ENCODE measurements at regions not wholly inside any gene's neighbourhood (a gene's known extent, or its start where the extent isn't known, plus 50 kb on each side); places are given as distances from the start of the nearest gene placed in this dataset.

DNA sequence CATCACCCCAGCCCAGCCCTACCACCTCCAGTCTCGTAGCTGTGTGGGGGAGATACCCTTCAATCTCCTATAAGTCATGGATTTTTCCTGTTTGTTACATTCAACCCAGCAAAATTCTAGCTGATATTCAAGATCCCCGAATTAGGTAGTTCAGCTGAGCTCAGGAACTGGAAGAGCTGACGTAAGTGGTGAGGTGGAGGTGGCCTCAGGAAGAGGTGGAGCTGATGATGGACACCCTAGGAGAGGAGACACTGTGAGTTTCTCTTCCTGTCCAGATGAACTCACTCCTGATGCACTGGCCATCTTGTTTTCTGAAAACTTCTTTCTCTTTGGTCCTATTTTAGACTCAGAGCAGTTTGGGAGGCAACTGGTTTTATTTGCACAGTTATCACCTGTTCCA lies 90.5 kb upstream of the PITRM1 start:
- TF ChIP-seq EZH2 (IDR thresholded peaks at IDR 0.05; ENCODE audit: borderline replicate concordance, low read depth, low read length, severe bottlenecking) (no peak), POLR2A (IDR thresholded peaks at IDR 0.05; ENCODE audit: low read depth, low read length) (no peak), POLR2AphosphoS5 (IDR thresholded peaks at IDR 0.05; ENCODE audit: insufficient read depth, low read depth, low read length) (no peak)
- TF ChIP-seq, protein P1, sequence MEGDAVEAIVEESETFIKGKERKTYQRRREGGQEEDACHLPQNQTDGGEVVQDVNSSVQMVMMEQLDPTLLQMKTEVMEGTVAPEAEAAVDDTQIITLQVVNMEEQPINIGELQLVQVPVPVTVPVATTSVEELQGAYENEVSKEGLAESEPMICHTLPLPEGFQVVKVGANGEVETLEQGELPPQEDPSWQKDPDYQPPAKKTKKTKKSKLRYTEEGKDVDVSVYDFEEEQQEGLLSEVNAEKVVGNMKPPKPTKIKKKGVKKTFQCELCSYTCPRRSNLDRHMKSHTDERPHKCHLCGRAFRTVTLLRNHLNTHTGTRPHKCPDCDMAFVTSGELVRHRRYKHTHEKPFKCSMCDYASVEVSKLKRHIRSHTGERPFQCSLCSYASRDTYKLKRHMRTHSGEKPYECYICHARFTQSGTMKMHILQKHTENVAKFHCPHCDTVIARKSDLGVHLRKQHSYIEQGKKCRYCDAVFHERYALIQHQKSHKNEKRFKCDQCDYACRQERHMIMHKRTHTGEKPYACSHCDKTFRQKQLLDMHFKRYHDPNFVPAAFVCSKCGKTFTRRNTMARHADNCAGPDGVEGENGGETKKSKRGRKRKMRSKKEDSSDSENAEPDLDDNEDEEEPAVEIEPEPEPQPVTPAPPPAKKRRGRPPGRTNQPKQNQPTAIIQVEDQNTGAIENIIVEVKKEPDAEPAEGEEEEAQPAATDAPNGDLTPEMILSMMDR (IDR thresholded peaks at IDR 0.05; ENCODE audit: extremely low read depth in 1 of 2, insufficient read depth in 1 of 2, low read depth in 1 of 2, low read length in 2 of 2) = no peak
- TF ChIP-seq, protein P2, sequence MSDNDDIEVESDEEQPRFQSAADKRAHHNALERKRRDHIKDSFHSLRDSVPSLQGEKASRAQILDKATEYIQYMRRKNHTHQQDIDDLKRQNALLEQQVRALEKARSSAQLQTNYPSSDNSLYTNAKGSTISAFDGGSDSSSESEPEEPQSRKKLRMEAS (IDR thresholded peaks at IDR 0.05; ENCODE audit: insufficient read depth, insufficient read length) = no peak
